GM23338 (cell line): ENCODE measurements at regions not wholly inside any gene's neighbourhood (a gene's known extent, or its start where the extent isn't known, plus 50 kb on each side); places are given as distances from the start of the nearest gene placed in this dataset.
"Not testable (repeated sequence)": the region's sequence is repeated elsewhere in the genome, so short reads cannot be mapped to it uniquely, and the experiment has no call there.

Source experiments
- CREB1 ChIP-seq: fragments of 250-450 bp; sonication (Bioruptor Pico); IDR thresholded peaks from 2 replicates; pipeline ENCODE4 v1.5.0; 2020; ENCODE audit warnings: low read depth, mild to moderate bottlenecking, moderate library complexity
- CTCF ChIP-seq, 2 experiments: fragments of 200-600 bp in 1 of 2; sonication (generic) in 1 of 2; conservative IDR thresholded peaks; 2 replicates each; pipeline versions ENCODE4 v1.5.1 to v1.6.1; 2016 to 2017; ENCODE audit warnings: antibody characterized with exemption in 2 of 2, low read depth in 2 of 2, mild to moderate bottlenecking in 2 of 2, moderate library complexity in 1 of 2
- ETS1 ChIP-seq: IDR thresholded peaks from 2 replicates; pipeline ENCODE4 v1.6.1; 2016; ENCODE audit warnings: antibody characterized with exemption
- EZH2phosphoT487 ChIP-seq: fragments of 200-600 bp; sonication (generic); IDR thresholded peaks from one replicate; pipeline ENCODE4 v1.8.1; 2018; ENCODE audit warnings: antibody characterized with exemption; ENCODE audit not compliant: unreplicated experiment
- POLR2AphosphoS5 ChIP-seq: IDR thresholded peaks from 2 replicates; pipeline ENCODE4 v1.6.1; 2016; ENCODE audit warnings: antibody characterized with exemption, low read depth
- STAT1 ChIP-seq: IDR thresholded peaks from one replicate; pipeline ENCODE4 v1.6.1; 2016; ENCODE audit warnings: antibody characterized with exemption; ENCODE audit not compliant: unreplicated experiment
- ZNF114 ChIP-seq: fragments of 250-450 bp; sonication (Bioruptor Pico); IDR thresholded peaks from 2 replicates; pipeline ENCODE4 v1.5.0; 2020; ENCODE audit warnings: mild to moderate bottlenecking, moderate library complexity

- not testable (repeated sequence) for TF ChIP-seq CTCF (conservative IDR thresholded peaks at IDR 0.05; ENCODE audit: low read depth in 2 of 2); POLR2AphosphoS5; ETS1; CREB1 (CRISPR knock-in tag); EZH2phosphoT487; ZNF114 (CRISPR knock-in tag); STAT1
These were observed 196.3 kb downstream of the TP53TG3F start for GRCh38 chr16:33655756-33656155.
